Ramos (cell line): ENCODE measurements at regions not wholly inside any gene's neighbourhood (a gene's known extent, or its start where the extent isn't known, plus 50 kb on each side); places are given as distances from the start of the nearest gene placed in this dataset.
"Not testable (repeated sequence)": the region's sequence is repeated elsewhere in the genome, so short reads cannot be mapped to it uniquely, and the experiment has no call there.

Source experiments
- in situ Hi-C: fragments of 300-500 bp; cut with MboI; formaldehyde crosslinking; loops from one replicate; pipeline ENCODE4 v1.14.3; 2022; ENCODE audit warnings: low sequenced_read_pairs; ENCODE audit not compliant: unreplicated experiment

DNA sequence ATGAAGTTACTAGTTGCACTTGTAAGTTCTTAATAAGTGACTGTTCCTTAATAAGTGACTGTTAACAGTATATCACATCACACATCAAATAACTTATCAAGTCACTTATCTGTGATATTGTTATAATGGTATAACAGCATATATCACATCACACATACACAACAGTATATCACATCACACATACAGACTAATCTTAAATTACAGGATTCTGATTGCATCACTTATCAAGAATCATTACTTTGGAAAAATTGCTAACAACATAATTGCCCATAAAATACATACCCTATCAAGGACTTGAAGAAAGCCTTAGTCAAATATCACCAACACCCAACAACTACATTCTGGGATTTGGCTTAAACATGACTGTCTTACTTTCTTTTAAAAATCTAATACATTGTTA lies 813.5 kb downstream of the LTN1 start:
- in situ Hi-C loops: no loop called here

- in situ Hi-C loops: no loop called here
Observed at GRCh38 chr21:28177124-28177523, 815.6 kb downstream of the LTN1 start.

- in situ Hi-C loops: no loop called here
Observed at GRCh38 chr21:28174701-28175100, 818.0 kb downstream of the LTN1 start.

GRCh38 chr21:28174006-28174405 lies 818.7 kb downstream of the LTN1 start:
- in situ Hi-C loops: no loop called here

GRCh38 chr21:28172376-28172775 lies 820.3 kb downstream of the LTN1 start:
- in situ Hi-C loops: no loop called here

DNA sequence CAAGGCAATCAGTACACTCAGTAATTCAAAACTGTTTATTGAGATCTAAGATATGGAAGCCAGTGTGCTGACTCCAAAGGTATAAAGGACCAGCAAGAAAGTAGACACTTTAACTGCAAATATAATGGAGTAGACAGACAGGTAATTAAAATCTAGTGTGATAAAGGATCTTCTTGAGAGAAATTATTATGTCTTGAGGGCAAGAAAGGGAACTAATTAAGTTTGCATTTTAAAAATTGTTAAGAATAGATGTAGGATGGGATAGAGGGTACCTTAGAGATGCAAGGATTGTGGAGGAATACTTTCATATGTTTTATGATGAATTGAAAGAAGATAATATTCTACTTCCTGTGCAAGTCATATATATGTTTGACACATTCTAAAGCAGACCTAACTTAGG lies 825.3 kb downstream of the LTN1 start:
- in situ Hi-C loops: no loop called here

GRCh38 chr21:28164519-28164918 lies 828.2 kb downstream of the LTN1 start:
- in situ Hi-C loops: not testable (repeated sequence)

GRCh38 chr21:28162052-28162451 lies 830.6 kb downstream of the LTN1 start:
- in situ Hi-C loops: not testable (repeated sequence)

DNA sequence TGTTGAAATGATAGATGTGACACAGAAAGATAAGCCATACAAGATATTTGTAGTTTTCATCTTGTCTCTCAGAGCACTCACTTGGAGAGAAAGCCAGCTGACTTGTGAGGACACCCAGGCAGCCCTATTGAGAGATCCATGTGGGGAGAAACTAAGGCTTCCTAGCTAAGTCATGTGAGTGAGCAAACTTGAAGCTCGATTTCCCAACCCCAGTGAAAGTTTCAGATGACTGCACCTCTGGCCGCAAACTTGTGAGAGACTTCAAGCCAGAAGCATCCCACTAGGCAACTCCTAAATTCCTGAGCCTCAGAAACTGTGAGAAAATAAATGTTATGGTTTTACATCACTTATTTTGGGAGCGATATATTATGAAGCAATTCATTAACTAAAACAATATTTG lies 832.3 kb downstream of the LTN1 start:
- in situ Hi-C loops: no loop called here

- in situ Hi-C loops: no loop called here
Observed at GRCh38 chr21:28159396-28159795, 833.3 kb downstream of the LTN1 start.

- in situ Hi-C loops: no loop called here
Observed at GRCh38 chr21:28156590-28156989, 836.1 kb downstream of the LTN1 start.

DNA sequence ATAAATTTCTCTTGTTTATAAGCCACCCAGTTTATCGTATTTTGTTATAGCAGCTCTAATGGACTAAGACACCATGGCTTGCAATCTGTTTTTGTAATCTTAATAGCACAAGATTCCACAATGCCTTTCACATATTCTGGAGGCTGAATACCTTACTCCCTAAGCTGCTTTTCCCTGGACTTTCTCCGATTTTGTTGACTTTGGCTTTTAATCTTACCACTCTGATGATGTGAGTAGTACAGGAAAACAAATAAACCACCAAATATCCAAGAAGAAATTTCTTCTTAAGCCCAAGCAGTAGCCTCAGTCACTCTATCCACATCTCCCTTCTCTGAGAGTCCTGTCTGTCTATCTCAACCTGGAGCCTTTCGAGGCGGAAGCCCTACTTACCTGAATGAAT lies 838.6 kb downstream of the LTN1 start:
- in situ Hi-C loops: no loop called here

DNA sequence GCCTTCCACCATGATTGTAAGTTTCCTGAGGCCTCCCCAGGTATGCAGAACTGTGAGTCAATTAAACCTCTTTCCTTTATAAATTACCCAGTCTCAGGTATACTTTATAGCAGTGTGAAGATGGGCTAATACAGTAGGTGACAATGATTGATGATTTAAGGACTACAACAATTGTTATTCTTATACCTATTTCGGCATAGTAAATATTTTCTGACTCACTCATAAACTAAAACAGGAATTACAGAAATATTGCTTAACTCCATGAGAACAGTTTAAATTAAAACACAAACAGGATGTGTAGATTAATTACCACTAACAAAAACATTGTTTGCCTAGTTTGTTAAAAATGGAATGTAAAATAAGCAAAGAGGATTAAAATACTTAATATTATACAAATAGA lies 839.9 kb downstream of the LTN1 start:
- in situ Hi-C loops: no loop called here

- in situ Hi-C loops: no loop called here
Observed at GRCh38 chr21:28151758-28152157, 840.9 kb downstream of the LTN1 start.

DNA sequence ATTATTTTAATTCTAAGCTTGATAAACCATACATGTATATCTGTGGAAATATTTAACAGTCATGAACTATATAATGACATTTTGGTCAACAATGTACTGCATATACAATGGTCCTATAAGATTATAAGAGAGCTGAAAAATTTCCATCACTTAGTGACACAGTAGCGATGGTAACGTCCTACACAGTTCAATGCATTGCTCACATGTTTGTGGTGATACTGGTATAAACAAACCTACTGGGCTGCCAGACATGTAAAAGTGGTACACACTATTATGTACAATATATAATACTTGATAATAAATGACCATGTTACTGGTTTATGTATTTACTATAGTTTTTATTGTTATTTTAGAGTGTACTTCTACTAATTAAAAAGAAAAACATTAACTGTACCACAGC lies 841.9 kb downstream of the LTN1 start:
- in situ Hi-C loops: no loop called here

DNA sequence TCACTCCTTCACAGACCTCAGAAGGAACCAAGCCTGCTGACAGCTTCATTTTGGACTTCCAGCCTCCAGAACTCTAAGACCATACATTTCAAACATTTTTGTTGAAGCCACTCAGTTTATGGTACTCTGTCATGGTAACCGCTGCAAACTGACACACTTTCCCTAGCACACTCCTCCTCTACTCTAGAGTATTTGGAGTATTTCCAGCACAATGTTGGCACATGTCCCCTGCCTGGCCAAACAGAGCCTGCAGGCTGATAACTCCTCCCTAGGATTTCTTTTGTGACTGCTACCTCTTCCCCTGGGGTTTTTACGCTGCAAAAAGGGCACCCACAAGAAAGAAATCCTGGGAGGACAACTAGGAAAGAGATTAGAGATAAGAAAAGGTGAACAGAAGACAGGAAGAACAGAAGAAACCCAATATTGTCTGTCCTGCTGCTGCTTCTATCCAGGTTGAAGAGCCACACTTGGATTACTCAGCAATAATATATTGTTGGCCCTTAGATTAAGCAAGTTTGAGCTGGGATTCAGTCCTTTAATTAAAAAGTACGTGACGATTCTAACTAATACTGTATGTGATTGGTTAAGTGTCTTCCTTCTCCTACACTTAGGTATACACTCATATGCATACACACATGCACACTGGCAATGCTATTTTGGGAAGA lies 844.1 kb downstream of the LTN1 start:
- in situ Hi-C loops: no loop called here

DNA sequence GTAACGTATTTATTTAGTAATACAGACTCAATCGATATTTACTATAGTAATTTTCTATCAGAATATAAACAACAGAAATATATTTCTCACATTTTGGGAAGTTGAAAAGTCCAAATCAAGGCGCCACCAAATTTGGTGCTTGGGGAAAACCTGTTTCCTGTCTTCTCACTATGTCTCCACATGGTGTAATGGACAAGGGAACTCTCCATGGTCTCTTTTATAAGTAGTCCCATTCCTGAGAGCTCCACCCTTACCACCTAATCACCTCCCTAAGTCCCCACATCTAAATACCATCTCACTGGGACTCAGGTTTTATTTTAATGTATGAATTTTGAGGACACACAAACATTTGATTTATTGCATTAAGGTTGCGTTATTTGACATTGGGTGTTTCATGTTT lies 848.0 kb downstream of the LTN1 start:
- in situ Hi-C loops: no loop called here

DNA sequence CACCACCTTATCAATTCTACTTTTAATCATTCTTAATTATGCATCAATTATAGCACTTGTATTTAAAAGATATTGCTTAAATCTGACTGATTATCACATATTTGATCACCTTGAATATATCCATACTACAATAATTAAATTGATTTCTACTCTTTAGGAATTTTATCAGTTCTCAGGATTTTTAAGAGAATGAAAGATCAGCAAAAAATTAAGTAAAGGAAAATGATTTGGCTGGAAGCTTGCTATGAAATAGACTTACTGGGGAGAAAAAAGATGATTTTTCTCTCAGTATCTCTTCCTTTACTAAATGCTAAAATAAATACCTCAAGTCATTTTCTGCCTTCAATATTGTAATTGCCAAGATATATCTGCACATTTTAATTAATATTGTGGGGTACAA lies 848.6 kb downstream of the LTN1 start:
- in situ Hi-C loops: no loop called here

- in situ Hi-C loops: no loop called here
Observed at GRCh38 chr21:28142697-28143096, 850.0 kb downstream of the LTN1 start.

DNA sequence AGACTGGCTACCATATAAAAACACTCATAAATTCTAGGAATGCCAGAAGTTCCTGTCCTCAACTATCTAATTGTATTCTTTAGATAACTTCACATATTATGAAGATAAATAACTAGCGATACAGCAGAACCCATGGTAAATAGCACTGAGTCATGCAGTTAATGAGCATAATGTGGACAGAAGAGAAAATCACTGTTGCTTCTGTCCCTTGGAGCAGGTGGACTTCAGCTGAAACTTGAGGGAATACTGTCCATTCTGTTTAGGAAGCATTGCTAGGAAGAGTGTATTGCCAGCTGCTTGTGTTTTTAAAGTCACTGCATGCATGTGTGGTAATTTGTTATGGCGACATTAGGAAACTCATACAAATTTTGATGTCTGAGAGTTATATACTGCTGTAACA lies 854.4 kb downstream of the LTN1 start:
- in situ Hi-C loops: no loop called here

GRCh38 chr21:28136656-28137255 lies 855.9 kb downstream of the LTN1 start:
- in situ Hi-C loops: no loop called here

GRCh38 chr21:28135646-28136045 lies 857.0 kb downstream of the LTN1 start:
- in situ Hi-C loops: no loop called here
